ENCODE measurements at regions not wholly inside any gene's neighbourhood (a gene's known extent, or its start where the extent isn't known, plus 50 kb on each side); places are given as distances from the start of the nearest gene placed in this dataset.
A peak's percentile ranks its signal among the peaks of the same experiment; 100 is the strongest.

DNA sequence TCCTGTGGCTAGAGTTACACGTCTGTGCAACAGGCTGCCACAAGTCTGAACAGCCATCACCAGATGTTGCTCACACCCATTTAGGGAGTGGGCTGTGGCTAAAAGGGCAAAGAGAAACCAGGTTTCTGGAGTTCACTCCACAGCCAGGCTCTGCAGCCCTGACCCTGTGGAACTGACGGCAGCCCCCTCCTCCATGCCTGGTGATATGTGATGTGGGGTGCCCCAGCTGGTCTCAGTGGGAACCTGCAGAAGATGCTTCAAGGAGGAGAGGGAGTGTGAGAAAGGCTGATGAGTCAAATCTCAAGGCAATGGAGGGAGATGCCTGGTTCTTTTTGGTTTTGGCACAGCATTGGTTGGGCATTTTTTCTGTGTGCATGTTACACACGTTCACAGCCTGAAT lies 130.6 kb downstream of the TPRA1 start:
- H3K36me3 ChIP-seq: no peaks in the 10 kb centered on the region
- TF ChIP-seq POLR2A (IDR thresholded peaks at IDR 0.05) (no peak), EP300 (IDR thresholded peaks at IDR 0.05; ENCODE audit: low read depth) (no peak), POLR2AphosphoS5 (IDR thresholded peaks at IDR 0.05) (no peak)
- TF ChIP-seq, protein P1, sequence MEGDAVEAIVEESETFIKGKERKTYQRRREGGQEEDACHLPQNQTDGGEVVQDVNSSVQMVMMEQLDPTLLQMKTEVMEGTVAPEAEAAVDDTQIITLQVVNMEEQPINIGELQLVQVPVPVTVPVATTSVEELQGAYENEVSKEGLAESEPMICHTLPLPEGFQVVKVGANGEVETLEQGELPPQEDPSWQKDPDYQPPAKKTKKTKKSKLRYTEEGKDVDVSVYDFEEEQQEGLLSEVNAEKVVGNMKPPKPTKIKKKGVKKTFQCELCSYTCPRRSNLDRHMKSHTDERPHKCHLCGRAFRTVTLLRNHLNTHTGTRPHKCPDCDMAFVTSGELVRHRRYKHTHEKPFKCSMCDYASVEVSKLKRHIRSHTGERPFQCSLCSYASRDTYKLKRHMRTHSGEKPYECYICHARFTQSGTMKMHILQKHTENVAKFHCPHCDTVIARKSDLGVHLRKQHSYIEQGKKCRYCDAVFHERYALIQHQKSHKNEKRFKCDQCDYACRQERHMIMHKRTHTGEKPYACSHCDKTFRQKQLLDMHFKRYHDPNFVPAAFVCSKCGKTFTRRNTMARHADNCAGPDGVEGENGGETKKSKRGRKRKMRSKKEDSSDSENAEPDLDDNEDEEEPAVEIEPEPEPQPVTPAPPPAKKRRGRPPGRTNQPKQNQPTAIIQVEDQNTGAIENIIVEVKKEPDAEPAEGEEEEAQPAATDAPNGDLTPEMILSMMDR (IDR thresholded peaks at IDR 0.05): no peak
- intact Hi-C loops (cut with DNase I; ENCODE audit: low total_unique reads): loop anchor here (5.0 to 10.0 kb wide), 2 partner anchors 705 to 778 kb away; no protein-coding TSS in a partner anchor

DNA sequence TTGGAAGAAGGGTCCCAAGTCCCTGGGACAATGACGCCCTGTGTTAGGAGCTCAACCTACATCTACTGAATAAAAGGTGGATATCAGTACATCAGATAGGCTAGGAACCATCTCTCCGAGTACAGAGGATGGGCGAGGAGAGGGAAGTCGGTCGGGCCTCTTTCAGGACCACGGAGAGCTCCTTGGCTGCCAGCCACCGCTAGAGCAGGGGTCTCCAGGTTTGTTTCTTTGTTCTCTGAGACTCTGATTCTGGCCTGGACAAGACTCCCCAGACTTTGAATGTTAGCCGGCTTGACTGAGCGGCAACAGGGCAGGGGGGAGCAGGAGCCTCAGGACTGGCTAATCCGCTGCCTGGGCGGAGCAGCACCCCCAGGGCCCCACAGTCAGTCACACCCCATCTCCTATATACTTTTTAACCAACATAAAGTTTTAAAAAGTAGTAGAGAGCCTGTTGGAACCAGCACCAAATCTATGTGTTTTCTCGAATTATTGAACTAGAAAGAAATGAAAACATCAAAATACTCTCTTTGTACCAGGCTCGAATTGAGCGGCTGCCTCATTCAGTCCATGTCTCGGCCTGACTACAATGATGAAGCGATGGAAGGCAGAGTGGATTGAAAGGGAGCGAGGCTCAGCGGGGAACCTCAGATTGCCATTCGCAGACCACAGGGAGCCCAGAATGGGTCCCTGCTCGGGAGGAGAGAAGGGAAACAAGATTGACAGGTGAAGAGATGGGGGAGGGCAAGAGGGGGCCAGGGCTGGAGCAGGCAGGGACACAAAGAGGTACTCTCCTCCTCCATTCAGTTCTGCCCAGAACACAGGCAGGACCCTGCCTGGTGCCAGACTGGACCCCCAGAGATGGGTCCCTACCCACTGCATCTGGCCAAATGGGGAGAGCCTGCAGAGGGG lies 131.6 kb downstream of the TPRA1 start:
- no peak for DNase-seq
- 47 to 84% methylated on average over 7 to 20 of the region's 20 CpGs for WGBS, 2 donors (ENCODE audit: low coverage in 1 of 2)
- in situ Hi-C loops (cut with MboI; ENCODE audit: low pct_ligation_motif_present in 1 of 4, low pct_unique_long_range_greater_than_20kb in 1 of 4, low sequenced_read_pairs in 3 of 4): loop anchor here in 3 of 4 donors (25.0 kb wide), 2 partner anchors 722 to 772 kb away; no protein-coding TSS in a partner anchor
- Histone ChIP-seq H3K36me3 (no peaks in the 10 kb centered on the region), H3K4me3 (no peak overlapping the region), H3K27ac (no peak overlapping the region), H3K4me1 (peaks cover 9 to 24% (median 23%) of the 10 kb centered on the region in 4 donors), H3K9me3 (no peaks in the 10 kb centered on the region), H3K27me3 (peaks cover 47% of the 10 kb centered on the region)
- TF ChIP-seq, protein P1 (IDR thresholded peaks at IDR 0.05): no peak
- TF ChIP-seq EP300 (IDR thresholded peaks at IDR 0.05; ENCODE audit: low read depth) (no peak), POLR2AphosphoS5 (IDR thresholded peaks at IDR 0.05) (no peak), POLR2A (IDR thresholded peaks at IDR 0.05) (no peak)
- intact Hi-C loops (cut with DNase I; ENCODE audit: low total_unique reads): loop anchor here (5.0 to 10.0 kb wide), 2 partner anchors 704 to 777 kb away; no protein-coding TSS in a partner anchor

More for the DNA sequence above, 130.6 kb downstream of the TPRA1 start:
- Histone ChIP-seq H3K27me3 (peaks cover 37% of the 10 kb centered on the region), H3K4me1 (peaks cover 9 to 25% (median 23%) of the 10 kb centered on the region in 4 donors), H3K27ac (no peak overlapping the region), H3K9me3 (no peaks in the 10 kb centered on the region), H3K4me3 (no peak overlapping the region)
- in situ Hi-C loops (cut with MboI; ENCODE audit: low pct_ligation_motif_present in 1 of 4, low pct_unique_long_range_greater_than_20kb in 1 of 4, low sequenced_read_pairs in 3 of 4): loop anchor here in 3 of 4 donors (25.0 kb wide), 2 partner anchors 723 to 773 kb away; no protein-coding TSS in a partner anchor
- no peak for DNase-seq
- 17 to 73% methylated on average over 1 to 3 of the region's 3 CpGs for WGBS, 2 donors (ENCODE audit: low coverage in 1 of 2)

DNA sequence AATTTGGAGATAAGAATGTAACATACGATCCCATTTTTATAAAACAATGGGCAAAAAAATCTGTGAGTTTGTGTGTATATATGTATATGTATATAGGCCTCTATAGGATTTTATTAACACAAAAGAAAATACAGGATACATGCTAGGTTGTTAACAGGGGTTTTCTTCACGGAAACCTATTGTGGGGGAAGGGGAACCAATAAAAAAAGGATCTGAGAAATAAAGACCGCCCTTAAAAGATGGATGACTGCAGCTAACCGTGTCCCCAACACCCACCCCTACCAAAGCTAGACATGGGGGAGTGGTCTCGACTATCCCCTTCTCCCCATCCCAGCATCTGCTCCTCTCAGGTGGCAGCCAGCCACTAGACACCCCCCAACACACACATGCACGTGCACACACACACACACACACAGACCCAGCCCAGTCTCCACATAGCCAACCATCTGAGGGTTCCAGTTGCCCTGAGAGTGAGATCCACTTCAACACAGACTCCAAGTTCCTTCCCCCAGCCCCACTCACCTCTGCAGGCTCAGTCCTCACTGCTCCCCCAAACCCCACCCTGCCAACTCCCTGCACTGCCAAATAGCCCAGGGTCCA lies 132.9 kb downstream of the TPRA1 start:
- Histone ChIP-seq H3K27ac (no peak overlapping the region), H3K9me3 (no peaks in the 10 kb centered on the region), H3K4me1 (peaks cover 9 to 24% (median 23%) of the 10 kb centered on the region in 4 donors), H3K36me3 (no peaks in the 10 kb centered on the region), H3K27me3 (peaks cover 58% of the 10 kb centered on the region), H3K4me3 (no peak overlapping the region)
- intact Hi-C loops (cut with DNase I; ENCODE audit: low total_unique reads): loop anchor here (5.0 to 10.0 kb wide), 2 partner anchors 703 to 775 kb away; no protein-coding TSS in a partner anchor
- in situ Hi-C loops (cut with MboI; ENCODE audit: low pct_ligation_motif_present in 1 of 4, low pct_unique_long_range_greater_than_20kb in 1 of 4, low sequenced_read_pairs in 3 of 4): loop anchor here in 3 of 4 donors (25.0 kb wide), 2 partner anchors 720 to 770 kb away; no protein-coding TSS in a partner anchor
- 39 to 43% methylated on average over 5 to 6 of the region's 6 CpGs for WGBS, 2 donors (ENCODE audit: low coverage in 1 of 2)
- TF ChIP-seq, protein P1 (IDR thresholded peaks at IDR 0.05): no peak
- no peak for TF ChIP-seq EP300 (IDR thresholded peaks at IDR 0.05; ENCODE audit: low read depth)
- TF ChIP-seq POLR2AphosphoS5 (IDR thresholded peaks at IDR 0.05): no peak
- TF ChIP-seq POLR2A (IDR thresholded peaks at IDR 0.05): no peak
- DNase-seq: no peak

DNA sequence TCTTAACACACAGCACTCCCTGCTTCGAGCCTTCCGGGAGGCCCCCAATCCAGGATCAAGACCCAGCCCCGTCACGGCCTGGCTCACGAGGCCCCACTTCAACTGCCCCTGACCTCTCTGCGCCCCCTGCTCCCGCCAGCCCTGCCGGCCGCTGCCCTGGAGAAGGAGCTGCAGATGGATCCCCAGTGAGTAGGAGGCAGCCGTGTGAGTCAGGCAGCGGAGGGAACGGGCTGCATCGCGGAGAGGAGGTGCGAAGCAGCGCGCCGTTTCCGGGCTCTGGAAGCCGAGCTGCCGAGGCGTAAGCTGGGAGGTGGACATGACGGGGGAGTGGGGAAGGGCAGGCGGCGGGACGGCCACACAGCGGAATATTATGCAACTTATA lies 133.4 kb downstream of the TPRA1 start:
- DNase-seq: peak; percentile 13
- H3K27me3 ChIP-seq: peaks cover 63% of the 10 kb centered on the region
- in situ Hi-C loops (cut with MboI; ENCODE audit: low pct_ligation_motif_present in 1 of 4, low pct_unique_long_range_greater_than_20kb in 1 of 4, low sequenced_read_pairs in 3 of 4): loop anchor here in 3 of 4 donors (25.0 kb wide), 2 partner anchors 720 to 770 kb away; no protein-coding TSS in a partner anchor
- no peak overlapping the region for H3K27ac ChIP-seq
- H3K4me1 ChIP-seq: peaks cover 9 to 24% (median 23%) of the 10 kb centered on the region in 4 donors
- intact Hi-C loops (cut with DNase I; ENCODE audit: low total_unique reads): loop anchor here (5.0 to 10.0 kb wide), 2 partner anchors 702 to 775 kb away; no protein-coding TSS in a partner anchor
- no peaks in the 10 kb centered on the region for H3K9me3 ChIP-seq
- WGBS, 2 donors (ENCODE audit: low coverage in 1 of 2): 4 to 20% methylated on average over 4 to 27 of the region's 27 CpGs
- TF ChIP-seq POLR2AphosphoS5 (IDR thresholded peaks at IDR 0.05): no peak
- no peak for TF ChIP-seq EP300 (IDR thresholded peaks at IDR 0.05; ENCODE audit: low read depth)
- TF ChIP-seq, protein P1 (IDR thresholded peaks at IDR 0.05): no peak
- no peak for TF ChIP-seq POLR2A (IDR thresholded peaks at IDR 0.05)
- H3K36me3 ChIP-seq: no peaks in the 10 kb centered on the region
- H3K4me3 ChIP-seq: no peak overlapping the region
